Thyroid gland (tissue), 4 donors: ENCODE measurements at regions not wholly inside any gene's neighbourhood (a gene's known extent, or its start where the extent isn't known, plus 50 kb on each side); places are given as distances from the start of the nearest gene placed in this dataset.

Source experiments
- CTCF ChIP-seq, 6 experiments: fragments of 200-600 bp in 3 of 6; fragments of 450-650 bp in 3 of 6; sonication (generic) in 3 of 6; IDR thresholded peaks; one replicate each; pipeline ENCODE4 v1.5.1; 2016 to 2019; ENCODE audit warnings: antibody characterized with exemption in 6 of 6, mild to moderate bottlenecking in 2 of 6, inconsistent platforms in 1 of 6, moderate library complexity in 1 of 6
- POLR2A ChIP-seq, 2 donors: fragments of 450-650 bp; IDR thresholded peaks; one replicate each; pipeline ENCODE4 v1.6.1; 2017; ENCODE audit warnings: antibody characterized with exemption in 2 of 2, mild to moderate bottlenecking in 2 of 2, moderate library complexity in 1 of 2

DNA sequence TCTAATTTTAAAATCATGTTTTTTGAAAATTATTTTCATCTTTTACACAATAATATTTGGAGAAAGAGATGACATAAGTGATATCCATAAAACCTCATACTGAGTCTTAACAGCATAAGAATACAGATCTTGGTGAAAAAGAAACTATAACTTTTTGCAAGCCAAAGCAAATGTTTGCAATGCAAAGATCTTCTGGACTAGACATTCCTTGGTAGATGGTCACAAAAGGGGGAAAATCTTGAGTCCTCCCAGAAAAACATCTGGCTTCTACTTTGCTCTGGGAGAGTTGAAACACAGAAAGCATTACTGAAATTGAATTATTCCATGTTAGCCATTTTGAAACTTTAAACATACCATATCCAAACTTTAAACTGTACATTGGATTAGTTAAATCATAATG is 308.2 kb downstream of the ANXA1 start:
- no peak for TF ChIP-seq CTCF (IDR thresholded peaks at IDR 0.05)
- TF ChIP-seq POLR2A (IDR thresholded peaks at IDR 0.05): no peak
